ENCODE measurements at regions not wholly inside any gene's neighbourhood (a gene's known extent, or its start where the extent isn't known, plus 50 kb on each side); places are given as distances from the start of the nearest gene placed in this dataset.
"Not testable (repeated sequence)": the region's sequence is repeated elsewhere in the genome, so short reads cannot be mapped to it uniquely, and the experiment has no call there.

GRCh38 chr1:229007167-229007566 is 263.7 kb upstream of the RAB4A start:
- TF ChIP-seq CTCF (conservative IDR thresholded peaks at IDR 0.05; ENCODE audit: low read depth, low read length) = no peak
- H2AFZ ChIP-seq (ENCODE audit: low read depth) = no peak overlapping the region
- H3K27me3 ChIP-seq (ENCODE audit: insufficient read depth, low read depth) = no peaks in the 10 kb centered on the region
- no peak overlapping the region for H3K9ac ChIP-seq
- H3K4me2 ChIP-seq = no peak overlapping the region
- no peak overlapping the region for H3K27ac ChIP-seq
- H3K36me3 ChIP-seq (ENCODE audit: insufficient read depth) = no peaks in the 10 kb centered on the region
- H3K4me3 ChIP-seq (IDR thresholded peaks at IDR 0.05; ENCODE audit: insufficient read depth, low read depth, low read length) = no peak overlapping the region
- no peaks in the 10 kb centered on the region for H3K4me1 ChIP-seq (ENCODE audit: low read depth, poor library complexity, severe bottlenecking)
- H3K79me2 ChIP-seq (ENCODE audit: insufficient read depth, low read depth) = no peaks in the 10 kb centered on the region
- H4K20me1 ChIP-seq (ENCODE audit: insufficient read depth) = no peaks in the 10 kb centered on the region

DNA sequence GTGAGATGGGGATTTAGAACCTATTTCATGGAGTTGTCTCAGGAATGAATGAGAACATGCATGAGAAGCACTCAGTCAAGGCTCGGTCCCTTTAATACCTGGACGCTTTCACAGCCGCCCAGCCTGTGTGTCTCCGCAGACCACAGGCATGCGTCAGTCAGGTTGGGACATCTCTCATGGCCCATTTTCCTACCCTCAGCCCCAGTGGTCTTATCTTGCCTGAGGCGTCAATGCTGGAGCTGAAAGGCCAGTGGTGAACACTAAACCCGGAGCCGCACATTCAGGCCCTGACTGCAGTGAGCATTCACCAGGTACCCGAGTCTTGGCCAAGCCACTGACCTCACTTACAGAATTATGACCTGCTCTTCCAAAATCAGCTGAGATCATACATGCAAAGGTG is 263.2 kb upstream of the RAB4A start:
- no peak for TF ChIP-seq CTCF (conservative IDR thresholded peaks at IDR 0.05; ENCODE audit: low read depth, low read length)
- H2AFZ ChIP-seq (ENCODE audit: low read depth) = no peak overlapping the region
- no peaks in the 10 kb centered on the region for H4K20me1 ChIP-seq (ENCODE audit: insufficient read depth)
- H3K9ac ChIP-seq = no peak overlapping the region
- H3K4me2 ChIP-seq = no peak overlapping the region
- no peak overlapping the region for H3K27ac ChIP-seq
- H3K79me2 ChIP-seq (ENCODE audit: insufficient read depth, low read depth) = no peaks in the 10 kb centered on the region
- H3K36me3 ChIP-seq (ENCODE audit: insufficient read depth) = no peaks in the 10 kb centered on the region
- H3K4me1 ChIP-seq (ENCODE audit: low read depth, poor library complexity, severe bottlenecking) = no peaks in the 10 kb centered on the region
- no peaks in the 10 kb centered on the region for H3K27me3 ChIP-seq (ENCODE audit: insufficient read depth, low read depth)
- no peak overlapping the region for H3K4me3 ChIP-seq (IDR thresholded peaks at IDR 0.05; ENCODE audit: insufficient read depth, low read depth, low read length)

- H3K4me1 ChIP-seq (ENCODE audit: low read depth, poor library complexity, severe bottlenecking); H3K27ac ChIP-seq; H3K4me3 ChIP-seq (IDR thresholded peaks at IDR 0.05; ENCODE audit: insufficient read depth, low read depth, low read length); H3K79me2 ChIP-seq (ENCODE audit: insufficient read depth, low read depth); H3K9ac ChIP-seq; H4K20me1 ChIP-seq (ENCODE audit: insufficient read depth); H3K4me2 ChIP-seq; H3K27me3 ChIP-seq (ENCODE audit: insufficient read depth, low read depth); H3K36me3 ChIP-seq (ENCODE audit: insufficient read depth); H2AFZ ChIP-seq (ENCODE audit: low read depth): not testable (repeated sequence)
Measured at GRCh38 chr1:229008347-229008746, 262.6 kb upstream of the RAB4A start.

DNA sequence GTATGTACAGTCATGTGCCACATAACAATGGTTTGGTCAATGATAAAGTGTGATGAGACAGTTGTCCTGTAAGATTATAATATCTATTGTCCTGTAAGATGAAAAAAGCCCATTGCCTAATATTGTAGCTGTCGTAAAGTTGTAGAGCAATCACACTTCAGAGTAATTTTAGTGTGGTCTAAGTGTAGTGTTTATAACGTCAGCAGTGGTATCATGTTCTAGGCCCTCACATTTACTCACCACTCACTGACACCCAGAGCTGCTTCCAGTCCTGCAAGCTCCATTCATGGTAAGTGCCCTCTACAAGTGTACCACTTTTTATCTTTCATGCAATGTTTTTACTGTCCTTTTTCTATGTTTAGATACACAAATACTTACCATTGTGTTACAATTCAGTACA is 259.9 kb upstream of the RAB4A start:
- Histone ChIP-seq H3K9ac (no peak overlapping the region), H3K27me3 (ENCODE audit: insufficient read depth, low read depth) (no peaks in the 10 kb centered on the region), H3K4me3 (IDR thresholded peaks at IDR 0.05; ENCODE audit: insufficient read depth, low read depth, low read length) (no peak overlapping the region), H3K4me2 (no peak overlapping the region), H4K20me1 (ENCODE audit: insufficient read depth) (no peaks in the 10 kb centered on the region), H3K27ac (no peak overlapping the region), H2AFZ (ENCODE audit: low read depth) (no peak overlapping the region), H3K79me2 (ENCODE audit: insufficient read depth, low read depth) (no peaks in the 10 kb centered on the region), H3K36me3 (ENCODE audit: insufficient read depth) (no peaks in the 10 kb centered on the region), H3K4me1 (ENCODE audit: low read depth, poor library complexity, severe bottlenecking) (no peaks in the 10 kb centered on the region)
- TF ChIP-seq CTCF (conservative IDR thresholded peaks at IDR 0.05; ENCODE audit: low read depth, low read length) = no peak

DNA sequence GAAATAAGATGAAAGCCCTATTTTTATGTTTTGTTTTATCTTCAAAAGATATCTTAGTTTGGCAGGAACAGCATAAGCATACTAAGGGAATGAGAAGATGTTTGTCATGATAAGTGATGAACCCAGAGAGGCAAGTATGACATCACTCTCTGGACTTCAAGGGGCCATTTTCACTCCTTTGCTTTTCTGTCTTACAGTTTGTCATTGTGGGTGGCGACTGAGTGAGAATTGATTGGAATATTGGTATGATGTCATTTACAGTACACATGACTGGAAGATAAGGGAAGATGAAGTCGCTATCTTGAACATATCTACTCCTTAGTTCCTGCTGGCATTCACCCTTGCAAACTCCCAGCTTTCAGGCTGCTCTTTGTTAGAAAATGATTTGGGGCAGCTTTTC is 258.1 kb upstream of the RAB4A start:
- Histone ChIP-seq H2AFZ (ENCODE audit: low read depth) (no peak overlapping the region), H3K36me3 (ENCODE audit: insufficient read depth) (no peaks in the 10 kb centered on the region), H3K79me2 (ENCODE audit: insufficient read depth, low read depth) (no peaks in the 10 kb centered on the region), H3K27ac (no peak overlapping the region), H3K27me3 (ENCODE audit: insufficient read depth, low read depth) (no peaks in the 10 kb centered on the region), H3K4me3 (IDR thresholded peaks at IDR 0.05; ENCODE audit: insufficient read depth, low read depth, low read length) (no peak overlapping the region), H3K4me1 (ENCODE audit: low read depth, poor library complexity, severe bottlenecking) (no peaks in the 10 kb centered on the region), H3K4me2 (no peak overlapping the region), H4K20me1 (ENCODE audit: insufficient read depth) (no peaks in the 10 kb centered on the region), H3K9ac (no peak overlapping the region)
- TF ChIP-seq CTCF (conservative IDR thresholded peaks at IDR 0.05; ENCODE audit: low read depth, low read length) = no peak
